Gastrocnemius medialis (tissue), 4 donors: ENCODE measurements at regions not wholly inside any gene's neighbourhood (a gene's known extent, or its start where the extent isn't known, plus 50 kb on each side); places are given as distances from the start of the nearest gene placed in this dataset.

Source experiments
- CTCF ChIP-seq, 5 experiments: fragments of 450-650 bp in 3 of 5; fragments of 200-600 bp in 2 of 5; sonication (generic) in 2 of 5; IDR thresholded peaks in 4 of 5; conservative IDR thresholded peaks in 1 of 5; 1 replicate in 4 of 5; 2 replicates in 1 of 5; pipeline ENCODE4 v1.5.1; 2016 to 2019; ENCODE audit warnings: antibody characterized with exemption in 5 of 5, mild to moderate bottlenecking in 3 of 5, moderate library complexity in 3 of 5
- POLR2A ChIP-seq, 2 donors: fragments of 450-650 bp; IDR thresholded peaks; one replicate each; pipeline ENCODE4 v1.6.1; 2017; ENCODE audit warnings: antibody characterized with exemption in 2 of 2, mild to moderate bottlenecking in 2 of 2, moderate library complexity in 2 of 2

GRCh38 chr2:239874636-239875356 is 150.3 kb downstream of the NDUFA10 start:
- TF ChIP-seq CTCF (IDR thresholded peaks at IDR 0.05 in 4 of 5, conservative IDR thresholded peaks at IDR 0.05 in 1 of 5) (no peak), POLR2A (IDR thresholded peaks at IDR 0.05) (no peak)
